ENCODE measurements at regions not wholly inside any gene's neighbourhood (a gene's known extent, or its start where the extent isn't known, plus 50 kb on each side); places are given as distances from the start of the nearest gene placed in this dataset.
A peak's percentile ranks its signal among the peaks of the same experiment; 100 is the strongest.

GRCh38 chr1:82391712-82392111, 591.0 kb downstream of the ADGRL2 start:
- Histone ChIP-seq H3K27me3 (ENCODE audit: control insufficient read depth, insufficient read depth, low read length) (no peaks in the 10 kb centered on the region), H2BK20ac (ENCODE audit: low read depth, low read length) (no peak overlapping the region), H3K9ac (ENCODE audit: low read depth, low read length) (no peak overlapping the region), H3K79me1 (ENCODE audit: low read depth in 1 of 2, low read length in 2 of 2) (no peaks in the 10 kb centered on the region), H3K14ac (replicated peaks; ENCODE audit: low read depth, low read length) (no peak overlapping the region), H4K91ac (ENCODE audit: insufficient read depth, low read depth, low read length) (no peak overlapping the region), H3K9me1 (ENCODE audit: insufficient read depth, low read length) (no peaks in the 10 kb centered on the region), H4K20me1 (ENCODE audit: insufficient read depth, low read length) (no peaks in the 10 kb centered on the region), H3K4ac (ENCODE audit: low read depth, low read length) (no peak overlapping the region), H2AK9ac (replicated peaks; ENCODE audit: low read depth, low read length, poor library complexity) (no peak overlapping the region), H3K9me3 (ENCODE audit: control insufficient read depth, insufficient read depth, low read length) (peaks cover 3% of the 10 kb centered on the region; the same call in 1 of the 2 replicates), H3K4me3 (ENCODE audit: insufficient read depth, low read depth, low read length) (no peak overlapping the region), H2AFZ (replicated peaks; ENCODE audit: low read length, poor library complexity) (no peak overlapping the region), H2AK5ac (ENCODE audit: low read depth, low read length) (no peak overlapping the region), H3K27ac (ENCODE audit: insufficient read depth, low read length) (no peak overlapping the region), H3K4me1 (ENCODE audit: control insufficient read depth, insufficient read depth, low read length) (no peaks in the 10 kb centered on the region), H3K36me3 (ENCODE audit: control insufficient read depth, insufficient read depth, low read length) (no peaks in the 10 kb centered on the region), H2BK15ac (ENCODE audit: low read depth, low read length) (no peak overlapping the region), H4K5ac (ENCODE audit: low read depth, low read length) (no peak overlapping the region), H2BK5ac (ENCODE audit: low read depth, low read length, poor library complexity, severe bottlenecking) (no peak overlapping the region), H2BK120ac (ENCODE audit: low read depth, low read length) (no peak overlapping the region), H3K23ac (ENCODE audit: low read depth, low read length) (no peak overlapping the region), H3K56ac (ENCODE audit: extremely low read depth, insufficient read depth, low read length) (no peak overlapping the region), H4K8ac (ENCODE audit: low read depth in 2 of 2, low read length in 2 of 2) (no peak overlapping the region), H3K4me2 (ENCODE audit: low read depth, low read length) (no peak overlapping the region), H3K18ac (ENCODE audit: low read depth, low read length) (no peak overlapping the region)
- WGBS, 2 experiments (ENCODE audit: extremely low coverage in 2 of 2, insufficient read length in 1 of 2) = no CpG with 5 or more reads among the region's 2 CpGs
- dilution Hi-C loops (cut with HindIII; ENCODE audit: low sequenced_read_pairs, unreplicated experiment) = no loop called here
- in situ Hi-C loops (cut with MboI; ENCODE audit: low sequenced_read_pairs) = no loop called here
- ATAC-seq (ENCODE audit: low read depth) = no peak
- no peak for DNase-seq
- intact Hi-C loops (cut with micrococcal nuclease) = no loop called here
- TF ChIP-seq CEBPB (IDR thresholded peaks at IDR 0.05; ENCODE audit: low read depth, low read length) = peak; percentile 55
- no peak for TF ChIP-seq RAD21 (IDR thresholded peaks at IDR 0.05; ENCODE audit: low read length)
- POLR2A ChIA-PET (ENCODE audit: unreplicated experiment) = no interaction called here
- CTCF ChIA-PET = no interaction called here
- BruUV-seq (replicated peaks) = no TSS peak
